Astrocyte (in vitro differentiated cells and primary cell): ENCODE measurements at regions not wholly inside any gene's neighbourhood (a gene's known extent, or its start where the extent isn't known, plus 50 kb on each side); places are given as distances from the start of the nearest gene placed in this dataset.

Experiments used
- DNase-seq: peaks from one replicate; pipeline ENCODE4 v3.0.0-alpha.2; 2010; ENCODE audit warnings: low read depth
- FAIRE-seq: peaks from 2 replicates; lab custom pipeline; 2011; peaks lifted over from hg19 to GRCh38; lab: Jason Lieb, UNC
- H2AFZ ChIP-seq: 2 replicates; pipeline ENCODE4 v1.6.0; 2012; ENCODE audit warnings: low read depth, low read length, inconsistent platforms
- H3K27ac ChIP-seq: 2 replicates; pipeline ENCODE4 v1.5.1; 2011; ENCODE audit warnings: low read depth, low read length, inconsistent platforms
- H3K27me3 ChIP-seq: 2 replicates; pipeline ENCODE4 v1.6.0; 2011; ENCODE audit warnings: low read length, inconsistent platforms; ENCODE audit not compliant: insufficient read depth
- H3K36me3 ChIP-seq: 2 replicates; pipeline ENCODE4 v1.5.1; 2011; ENCODE audit warnings: low read length, inconsistent platforms; ENCODE audit not compliant: insufficient read depth
- H3K4me1 ChIP-seq: 2 replicates; pipeline ENCODE4 v1.5.1; 2011; ENCODE audit warnings: low read length, inconsistent platforms; ENCODE audit not compliant: insufficient read depth
- H3K4me2 ChIP-seq: 2 replicates; pipeline ENCODE4 v1.6.0; 2012; ENCODE audit warnings: low read length, inconsistent platforms
- H3K4me3 ChIP-seq: 2 replicates; pipeline ENCODE4 v1.5.1; 2011; ENCODE audit warnings: low read depth, mild to moderate bottlenecking, low read length, inconsistent platforms; ENCODE audit not compliant: insufficient read depth
- H3K79me2 ChIP-seq: 2 replicates; pipeline ENCODE4 v1.6.0; 2012; ENCODE audit warnings: mild to moderate bottlenecking, low read length, inconsistent platforms; ENCODE audit not compliant: insufficient read depth
- H3K9ac ChIP-seq: 2 replicates; pipeline ENCODE4 v1.6.0; 2012; ENCODE audit warnings: mild to moderate bottlenecking, low read length, inconsistent platforms
- H3K9me3 ChIP-seq: 2 replicates; pipeline ENCODE4 v1.5.1; 2012; ENCODE audit warnings: low read depth, mild to moderate bottlenecking, low read length, inconsistent platforms; ENCODE audit not compliant: insufficient read depth
- H4K20me1 ChIP-seq: 2 replicates; pipeline ENCODE4 v1.6.0; 2012; ENCODE audit warnings: low read length, inconsistent platforms; ENCODE audit not compliant: insufficient read depth
- H3K27ac Mint-ChIP-seq: one replicate; pipeline ENCODE4 v1.8.0; 2021; ENCODE audit warnings: mild to moderate bottlenecking, mixed read lengths; ENCODE audit not compliant: unreplicated experiment
- H3K27me3 Mint-ChIP-seq: one replicate; pipeline ENCODE4 v1.8.0; 2021; ENCODE audit warnings: low read depth, mixed read lengths; ENCODE audit not compliant: unreplicated experiment
- H3K36me3 Mint-ChIP-seq: one replicate; pipeline ENCODE4 v1.8.0; 2021; ENCODE audit warnings: low read depth, mixed read lengths; ENCODE audit not compliant: unreplicated experiment
- H3K4me1 Mint-ChIP-seq: one replicate; pipeline ENCODE4 v1.8.0; 2021; ENCODE audit warnings: low read depth, mixed read lengths; ENCODE audit not compliant: unreplicated experiment
- H3K4me3 Mint-ChIP-seq: one replicate; pipeline ENCODE4 v1.8.0; 2021; ENCODE audit warnings: mild to moderate bottlenecking, moderate library complexity, mixed read lengths; ENCODE audit not compliant: unreplicated experiment
- H3K9me3 Mint-ChIP-seq: one replicate; pipeline ENCODE4 v1.8.0; 2021; ENCODE audit warnings: mild to moderate bottlenecking, mixed read lengths; ENCODE audit not compliant: unreplicated experiment
- EZH2 ChIP-seq: IDR thresholded peaks from 2 replicates; pipeline ENCODE4 v1.6.1; 2012; ENCODE audit warnings: mild to moderate bottlenecking, low read length, inconsistent platforms; ENCODE audit not compliant: insufficient read depth
- TF ChIP-seq, protein P1 (sequence below): IDR thresholded peaks from 2 replicates; pipeline ENCODE4 v1.5.1; 2011; ENCODE audit warnings: low read depth, mild to moderate bottlenecking, inconsistent platforms, low read length, moderate library complexity; ENCODE audit not compliant: insufficient read depth

DNA sequence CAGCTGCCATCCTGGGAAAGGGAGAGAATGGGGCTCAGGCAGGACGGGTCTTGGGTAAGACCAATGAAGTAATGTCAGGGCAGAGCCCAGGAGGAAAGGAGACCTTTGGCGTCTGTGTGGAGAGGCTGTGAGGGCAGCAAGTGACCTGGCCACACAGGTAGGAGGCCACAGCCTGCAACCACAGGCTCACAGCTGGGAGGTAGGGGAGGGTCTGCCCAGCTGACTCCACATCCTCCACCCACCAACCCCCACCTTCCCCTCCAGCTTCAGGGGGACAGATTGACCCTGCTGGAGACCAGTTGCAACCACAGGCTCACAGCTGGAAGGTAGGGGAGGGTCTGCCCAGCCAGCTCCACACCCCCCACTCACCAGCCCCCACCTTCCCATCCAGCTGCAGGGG lies 262.2 kb upstream of the TCERG1L start:
- Histone ChIP-seq H3K4me1 (no peaks in the 10 kb centered on the region), H3K79me2 (no peaks in the 10 kb centered on the region), H3K9ac (no peak overlapping the region), H3K27ac (no peak overlapping the region), H3K36me3 (no peaks in the 10 kb centered on the region), H4K20me1 (no peaks in the 10 kb centered on the region), H3K4me3 (no peak overlapping the region), H3K27me3 (no peaks in the 10 kb centered on the region), H2AFZ (no peak overlapping the region), H3K9me3 (peaks cover 8% of the 10 kb centered on the region), H3K4me2 (no peak overlapping the region)
- Mint-ChIP-seq H3K4me3 (no peak overlapping the region), H3K4me1 (no peaks in the 10 kb centered on the region), H3K9me3 (peaks cover 13% of the 10 kb centered on the region), H3K36me3 (no peaks in the 10 kb centered on the region), H3K27ac (no peak overlapping the region), H3K27me3 (peaks cover 17% of the 10 kb centered on the region)
- TF ChIP-seq, protein P1, sequence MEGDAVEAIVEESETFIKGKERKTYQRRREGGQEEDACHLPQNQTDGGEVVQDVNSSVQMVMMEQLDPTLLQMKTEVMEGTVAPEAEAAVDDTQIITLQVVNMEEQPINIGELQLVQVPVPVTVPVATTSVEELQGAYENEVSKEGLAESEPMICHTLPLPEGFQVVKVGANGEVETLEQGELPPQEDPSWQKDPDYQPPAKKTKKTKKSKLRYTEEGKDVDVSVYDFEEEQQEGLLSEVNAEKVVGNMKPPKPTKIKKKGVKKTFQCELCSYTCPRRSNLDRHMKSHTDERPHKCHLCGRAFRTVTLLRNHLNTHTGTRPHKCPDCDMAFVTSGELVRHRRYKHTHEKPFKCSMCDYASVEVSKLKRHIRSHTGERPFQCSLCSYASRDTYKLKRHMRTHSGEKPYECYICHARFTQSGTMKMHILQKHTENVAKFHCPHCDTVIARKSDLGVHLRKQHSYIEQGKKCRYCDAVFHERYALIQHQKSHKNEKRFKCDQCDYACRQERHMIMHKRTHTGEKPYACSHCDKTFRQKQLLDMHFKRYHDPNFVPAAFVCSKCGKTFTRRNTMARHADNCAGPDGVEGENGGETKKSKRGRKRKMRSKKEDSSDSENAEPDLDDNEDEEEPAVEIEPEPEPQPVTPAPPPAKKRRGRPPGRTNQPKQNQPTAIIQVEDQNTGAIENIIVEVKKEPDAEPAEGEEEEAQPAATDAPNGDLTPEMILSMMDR, result no peak
- TF ChIP-seq EZH2, result no peak
- no peak for FAIRE-seq
- no peak for DNase-seq

DNA sequence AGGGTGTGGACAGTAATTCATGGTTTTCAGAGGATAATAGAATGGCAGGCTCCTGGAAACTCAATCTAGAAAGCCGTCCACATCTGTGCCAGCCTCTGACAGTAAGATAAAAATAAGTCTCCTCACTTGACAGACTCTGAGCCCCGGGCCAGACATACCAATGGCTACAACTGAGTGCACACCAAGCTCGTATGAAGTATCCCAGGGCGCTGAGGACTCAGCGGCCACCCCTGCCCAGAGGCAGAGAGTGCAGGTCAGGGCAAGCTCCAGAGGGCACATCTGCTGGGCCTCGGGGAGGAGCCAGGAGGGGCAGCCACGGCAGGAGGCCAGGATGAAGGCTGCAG lies 262.8 kb upstream of the TCERG1L start:
- no peak overlapping the region for H2AFZ ChIP-seq
- no peaks in the 10 kb centered on the region for H3K79me2 ChIP-seq
- no peaks in the 10 kb centered on the region for H3K36me3 ChIP-seq
- DNase-seq (no peak), FAIRE-seq (no peak)
- no peak overlapping the region for H3K4me3 ChIP-seq
- Mint-ChIP-seq H3K9me3 (peaks cover 13% of the 10 kb centered on the region), H3K4me3 (no peak overlapping the region), H3K36me3 (no peaks in the 10 kb centered on the region), H3K27me3 (peaks cover 20% of the 10 kb centered on the region), H3K27ac (no peak overlapping the region), H3K4me1 (no peaks in the 10 kb centered on the region)
- no peaks in the 10 kb centered on the region for H4K20me1 ChIP-seq
- no peak overlapping the region for H3K9ac ChIP-seq
- H3K9me3 ChIP-seq, result peaks cover 8% of the 10 kb centered on the region
- H3K4me1 ChIP-seq, result no peaks in the 10 kb centered on the region
- H3K27me3 ChIP-seq, result no peaks in the 10 kb centered on the region
- TF ChIP-seq, protein P1, result no peak
- TF ChIP-seq EZH2, result no peak
- no peak overlapping the region for H3K4me2 ChIP-seq
- no peak overlapping the region for H3K27ac ChIP-seq

DNA sequence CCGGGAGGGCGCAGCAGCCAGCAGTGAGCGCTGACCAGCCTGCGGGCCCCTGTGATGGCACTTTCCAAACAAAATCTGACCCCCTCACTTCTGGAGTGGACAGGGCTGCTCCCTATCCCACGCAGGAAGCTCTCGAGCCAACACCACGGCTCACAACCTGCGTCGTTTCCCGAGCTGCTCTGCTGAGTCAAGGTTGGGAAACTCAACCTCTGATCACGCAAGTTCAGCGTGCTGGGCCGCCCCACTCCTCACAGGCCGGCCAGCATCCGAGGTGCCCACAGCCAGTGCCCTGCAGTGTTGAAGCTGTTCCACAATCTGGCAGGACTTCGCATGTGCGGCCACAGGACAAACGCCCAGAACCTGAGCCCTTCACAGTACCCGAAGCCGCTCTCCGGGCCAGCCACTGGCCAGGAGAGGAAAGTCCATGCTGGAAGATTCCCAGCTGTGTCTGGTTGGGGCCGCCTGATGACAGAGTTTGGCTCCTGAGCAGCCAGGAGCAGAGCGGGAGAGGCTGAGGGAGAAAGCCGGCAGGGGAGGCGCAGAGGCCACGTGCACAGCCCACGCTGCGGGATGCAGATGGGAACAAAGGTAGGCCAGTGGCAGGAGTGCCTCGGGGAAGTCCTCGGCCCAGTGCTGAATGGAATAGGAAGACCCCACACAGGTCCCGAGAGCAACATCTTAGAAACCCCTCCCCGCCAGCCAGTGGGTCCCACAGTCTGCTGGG lies 263.3 kb upstream of the TCERG1L start:
- DNase-seq, result no peak
- no peak overlapping the region for H3K27ac Mint-ChIP-seq
- FAIRE-seq, result no peak

More for the DNA sequence above, 263.3 kb upstream of the TCERG1L start:
- Histone ChIP-seq H3K27me3 (no peaks in the 10 kb centered on the region), H3K9me3 (peaks cover 8% of the 10 kb centered on the region), H3K4me2 (no peak overlapping the region), H4K20me1 (no peaks in the 10 kb centered on the region), H3K4me3 (no peak overlapping the region), H3K4me1 (no peaks in the 10 kb centered on the region), H3K79me2 (no peaks in the 10 kb centered on the region), H2AFZ (no peak overlapping the region), H3K27ac (no peak overlapping the region), H3K9ac (no peak overlapping the region), H3K36me3 (no peaks in the 10 kb centered on the region)
- Mint-ChIP-seq H3K27me3 (peaks cover 20% of the 10 kb centered on the region), H3K4me3 (no peak overlapping the region), H3K9me3 (peaks cover 13% of the 10 kb centered on the region), H3K4me1 (no peaks in the 10 kb centered on the region), H3K36me3 (no peaks in the 10 kb centered on the region)
- TF ChIP-seq, protein P1, result no peak
- no peak for TF ChIP-seq EZH2
